Endothelial cell of umbilical vein (primary cell): ENCODE measurements at regions not wholly inside any gene's neighbourhood (a gene's known extent, or its start where the extent isn't known, plus 50 kb on each side); places are given as distances from the start of the nearest gene placed in this dataset.

Experiments used
- EZH2 ChIP-seq: IDR thresholded peaks from 2 replicates; pipeline ENCODE4 v1.6.1; 2012; ENCODE audit warnings: borderline replicate concordance, low read depth, mild to moderate bottlenecking, moderate library complexity, low read length, inconsistent platforms; ENCODE audit not compliant: severe bottlenecking
- TF ChIP-seq, protein P1 (sequence below), 2 donors: IDR thresholded peaks; 1 replicate in 1 of 2; 2 replicates in 1 of 2; pipeline ENCODE4 v1.5.1; 2011; ENCODE audit warnings: low read length in 2 of 2, mild to moderate bottlenecking in 2 of 2, moderate library complexity in 2 of 2, control low read depth in 1 of 2, inconsistent platforms in 1 of 2, low read depth in 1 of 2; ENCODE audit not compliant: insufficient read depth in 1 of 2; ENCODE audit errors: extremely low read depth in 1 of 2

DNA sequence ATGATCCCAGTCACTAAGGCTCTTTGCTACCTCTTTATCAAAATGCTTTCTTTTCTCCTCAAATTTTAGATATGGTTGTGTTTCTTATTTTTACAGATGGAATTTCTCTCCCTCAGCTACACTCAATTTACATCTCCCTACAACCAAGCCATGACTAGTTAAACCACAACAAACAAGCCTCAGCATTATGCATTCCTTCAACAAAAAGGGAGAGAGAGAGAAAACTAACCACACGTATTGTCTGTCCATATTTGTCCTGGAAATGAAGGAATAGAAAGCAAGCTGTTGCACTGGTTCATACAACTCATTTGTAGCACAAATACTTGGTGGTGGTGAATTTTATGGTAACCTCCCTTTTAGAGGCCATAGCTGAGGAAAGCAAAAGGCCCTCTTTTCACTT is 286.4 kb downstream of the AHR start:
- TF ChIP-seq, protein P1, sequence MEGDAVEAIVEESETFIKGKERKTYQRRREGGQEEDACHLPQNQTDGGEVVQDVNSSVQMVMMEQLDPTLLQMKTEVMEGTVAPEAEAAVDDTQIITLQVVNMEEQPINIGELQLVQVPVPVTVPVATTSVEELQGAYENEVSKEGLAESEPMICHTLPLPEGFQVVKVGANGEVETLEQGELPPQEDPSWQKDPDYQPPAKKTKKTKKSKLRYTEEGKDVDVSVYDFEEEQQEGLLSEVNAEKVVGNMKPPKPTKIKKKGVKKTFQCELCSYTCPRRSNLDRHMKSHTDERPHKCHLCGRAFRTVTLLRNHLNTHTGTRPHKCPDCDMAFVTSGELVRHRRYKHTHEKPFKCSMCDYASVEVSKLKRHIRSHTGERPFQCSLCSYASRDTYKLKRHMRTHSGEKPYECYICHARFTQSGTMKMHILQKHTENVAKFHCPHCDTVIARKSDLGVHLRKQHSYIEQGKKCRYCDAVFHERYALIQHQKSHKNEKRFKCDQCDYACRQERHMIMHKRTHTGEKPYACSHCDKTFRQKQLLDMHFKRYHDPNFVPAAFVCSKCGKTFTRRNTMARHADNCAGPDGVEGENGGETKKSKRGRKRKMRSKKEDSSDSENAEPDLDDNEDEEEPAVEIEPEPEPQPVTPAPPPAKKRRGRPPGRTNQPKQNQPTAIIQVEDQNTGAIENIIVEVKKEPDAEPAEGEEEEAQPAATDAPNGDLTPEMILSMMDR (IDR thresholded peaks at IDR 0.05; ENCODE audit: extremely low read depth in 1 of 2, insufficient read depth in 1 of 2, low read depth in 1 of 2, low read length in 2 of 2), result no peak
- no peak for TF ChIP-seq EZH2
